Choroid plexus epithelial cell (primary cell): ENCODE measurements at regions not wholly inside any gene's neighbourhood (a gene's known extent, or its start where the extent isn't known, plus 50 kb on each side); places are given as distances from the start of the nearest gene placed in this dataset.

Experiments used
- DNase-seq: peaks from one replicate; pipeline ENCODE4 v3.0.0-alpha.2; 2010; ENCODE audit warnings: low read depth
- H3K4me3 ChIP-seq: 2 replicates; pipeline ENCODE4 v1.5.1; 2011; ENCODE audit warnings: low read depth, mild to moderate bottlenecking, control low read depth, low read length, moderate library complexity
- TF ChIP-seq, protein P1 (sequence below): conservative IDR thresholded peaks from 2 replicates; pipeline ENCODE4 v1.5.1; 2011; ENCODE audit warnings: low read depth, mild to moderate bottlenecking, control low read depth, inconsistent platforms, low read length, moderate library complexity

DNA sequence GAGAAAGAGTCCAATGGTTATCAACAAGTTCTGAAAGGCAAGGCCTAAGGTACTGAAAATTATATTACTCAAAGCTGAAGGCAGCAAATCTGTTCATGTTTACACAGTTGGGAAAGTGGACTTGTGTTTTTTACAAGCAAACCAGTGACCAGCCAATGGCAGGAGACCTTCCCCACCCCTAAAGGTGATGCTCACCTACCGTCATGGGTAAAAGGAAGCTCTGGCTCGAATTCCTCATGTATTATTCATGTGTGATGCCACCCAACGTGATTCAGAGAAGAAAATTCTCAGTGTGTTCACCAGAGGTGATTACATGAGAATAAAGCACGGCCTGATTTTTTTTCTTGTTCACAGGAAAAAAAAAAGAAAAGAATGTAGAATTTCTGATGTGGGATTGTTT lies 1161.2 kb upstream of the SEL1L start:
- H3K4me3 ChIP-seq: no peak overlapping the region
- TF ChIP-seq, protein P1, sequence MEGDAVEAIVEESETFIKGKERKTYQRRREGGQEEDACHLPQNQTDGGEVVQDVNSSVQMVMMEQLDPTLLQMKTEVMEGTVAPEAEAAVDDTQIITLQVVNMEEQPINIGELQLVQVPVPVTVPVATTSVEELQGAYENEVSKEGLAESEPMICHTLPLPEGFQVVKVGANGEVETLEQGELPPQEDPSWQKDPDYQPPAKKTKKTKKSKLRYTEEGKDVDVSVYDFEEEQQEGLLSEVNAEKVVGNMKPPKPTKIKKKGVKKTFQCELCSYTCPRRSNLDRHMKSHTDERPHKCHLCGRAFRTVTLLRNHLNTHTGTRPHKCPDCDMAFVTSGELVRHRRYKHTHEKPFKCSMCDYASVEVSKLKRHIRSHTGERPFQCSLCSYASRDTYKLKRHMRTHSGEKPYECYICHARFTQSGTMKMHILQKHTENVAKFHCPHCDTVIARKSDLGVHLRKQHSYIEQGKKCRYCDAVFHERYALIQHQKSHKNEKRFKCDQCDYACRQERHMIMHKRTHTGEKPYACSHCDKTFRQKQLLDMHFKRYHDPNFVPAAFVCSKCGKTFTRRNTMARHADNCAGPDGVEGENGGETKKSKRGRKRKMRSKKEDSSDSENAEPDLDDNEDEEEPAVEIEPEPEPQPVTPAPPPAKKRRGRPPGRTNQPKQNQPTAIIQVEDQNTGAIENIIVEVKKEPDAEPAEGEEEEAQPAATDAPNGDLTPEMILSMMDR: no peak
- DNase-seq: no peak

DNA sequence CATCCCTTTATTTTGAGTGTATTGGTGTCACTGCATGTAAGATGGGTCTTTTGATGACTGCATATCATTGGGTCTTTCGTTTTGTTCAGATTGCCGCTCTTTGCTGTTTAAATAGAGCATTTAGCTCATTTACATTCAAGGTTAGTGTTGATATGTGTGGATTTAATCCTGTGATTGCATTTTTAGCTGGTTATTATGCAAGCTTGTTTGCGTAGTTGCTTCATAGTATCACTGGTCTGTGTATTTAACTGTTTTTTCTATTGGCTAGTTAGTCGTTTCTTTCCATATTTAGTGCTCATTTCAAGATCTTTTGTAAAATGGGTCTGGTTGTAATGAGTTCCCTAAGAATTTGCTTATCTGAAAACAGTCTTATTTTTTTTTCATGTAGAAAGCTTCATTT lies 1170.6 kb upstream of the SEL1L start:
- TF ChIP-seq, protein P1: no peak
- H3K4me3 ChIP-seq: no peak overlapping the region
- no peak for DNase-seq

DNA sequence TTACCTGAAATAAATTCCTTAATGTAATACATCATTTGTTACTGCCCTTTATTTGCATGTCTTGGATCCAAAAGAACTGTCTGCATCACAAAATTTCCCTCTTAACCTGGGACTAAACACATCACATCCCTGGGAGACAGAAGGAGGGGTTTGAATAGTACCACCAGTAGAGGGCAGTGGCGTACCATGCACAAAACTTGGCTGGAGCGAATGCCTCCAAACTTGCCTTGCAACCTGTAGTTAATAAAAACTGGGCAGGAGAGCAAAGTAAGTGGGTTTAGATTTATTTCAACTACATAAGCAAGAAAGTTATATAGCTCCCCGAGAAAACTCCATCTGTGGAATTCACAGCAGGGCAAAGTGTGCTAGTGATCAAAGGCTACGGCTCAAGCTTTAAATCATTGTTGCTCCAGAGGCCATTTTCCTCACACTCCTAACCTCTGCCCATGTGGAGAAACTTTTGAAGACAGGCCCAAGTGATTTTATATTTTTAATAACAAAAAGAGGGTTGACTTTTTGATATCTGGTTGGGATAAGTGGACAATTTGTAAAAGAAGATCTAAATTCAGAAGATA lies 1176.7 kb upstream of the SEL1L start:
- peak; percentile 85 for DNase-seq
- TF ChIP-seq, protein P1: peak; percentile 95

DNA sequence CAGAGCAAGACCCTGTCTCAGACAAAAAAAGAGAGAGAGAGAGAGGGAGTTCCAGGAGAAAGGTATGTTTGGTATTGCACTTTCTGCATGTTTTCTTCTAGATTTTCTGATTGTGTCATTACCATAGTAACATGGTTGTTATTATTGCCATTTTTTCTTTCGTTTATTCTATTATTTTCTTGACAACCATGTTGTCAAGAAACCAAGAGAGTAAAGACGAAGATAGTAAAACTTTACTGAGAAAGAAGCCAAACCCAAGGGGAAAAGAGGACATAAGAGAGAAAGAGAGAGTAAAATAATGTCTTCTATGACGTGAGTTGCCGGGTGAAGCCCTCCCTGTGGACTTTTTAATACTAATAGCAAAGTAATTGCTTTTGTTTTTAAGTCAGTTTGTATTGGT lies 1186.0 kb upstream of the SEL1L start:
- TF ChIP-seq, protein P1: no peak
- no peak overlapping the region for H3K4me3 ChIP-seq
- DNase-seq: no peak

More for the DNA sequence above, 1176.7 kb upstream of the SEL1L start:
- no peak overlapping the region for H3K4me3 ChIP-seq

DNA sequence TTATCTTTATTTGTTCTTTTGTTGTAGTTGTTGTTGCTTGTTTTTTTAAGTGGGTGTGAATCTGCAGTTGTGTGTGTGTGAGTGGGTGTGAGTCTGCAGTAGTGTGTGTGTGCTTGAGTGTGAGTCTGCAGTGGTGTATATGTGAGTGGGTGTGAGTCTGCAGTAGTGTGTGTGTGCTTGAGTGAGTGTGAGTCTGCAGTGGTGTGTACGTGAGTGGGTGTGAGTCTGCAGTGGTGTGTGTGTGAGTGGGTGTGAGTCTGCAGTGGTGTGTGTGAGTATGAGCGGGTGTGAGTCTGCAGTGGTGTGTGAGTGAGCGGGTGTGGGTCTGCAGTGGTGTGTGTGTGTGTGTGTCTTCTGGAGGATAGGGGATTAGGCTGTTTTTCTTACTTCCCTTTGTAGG lies 1186.8 kb upstream of the SEL1L start:
- DNase-seq: no peak
- H3K4me3 ChIP-seq: no peak overlapping the region
- TF ChIP-seq, protein P1: no peak

DNA sequence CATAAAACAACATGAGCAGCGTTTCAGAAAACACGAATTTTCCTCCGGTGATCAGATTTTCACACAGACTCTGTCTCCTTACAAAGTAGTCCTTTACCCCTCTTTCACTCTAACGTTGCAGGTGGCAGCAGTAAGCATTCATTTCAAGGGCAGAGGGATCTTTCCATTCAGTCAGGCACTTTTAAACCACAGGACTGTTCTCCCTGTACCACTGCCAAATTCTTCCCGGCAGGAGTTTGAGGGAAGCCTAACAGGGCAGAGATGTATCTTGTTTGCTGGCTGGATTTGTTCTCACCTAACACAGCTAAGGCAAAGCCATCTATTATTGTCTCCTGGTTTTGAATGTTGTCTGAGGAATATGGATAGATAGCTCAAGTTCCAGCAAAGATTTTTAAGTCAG lies 1187.3 kb upstream of the SEL1L start:
- TF ChIP-seq, protein P1: no peak
- H3K4me3 ChIP-seq: no peak overlapping the region
- no peak for DNase-seq

DNA sequence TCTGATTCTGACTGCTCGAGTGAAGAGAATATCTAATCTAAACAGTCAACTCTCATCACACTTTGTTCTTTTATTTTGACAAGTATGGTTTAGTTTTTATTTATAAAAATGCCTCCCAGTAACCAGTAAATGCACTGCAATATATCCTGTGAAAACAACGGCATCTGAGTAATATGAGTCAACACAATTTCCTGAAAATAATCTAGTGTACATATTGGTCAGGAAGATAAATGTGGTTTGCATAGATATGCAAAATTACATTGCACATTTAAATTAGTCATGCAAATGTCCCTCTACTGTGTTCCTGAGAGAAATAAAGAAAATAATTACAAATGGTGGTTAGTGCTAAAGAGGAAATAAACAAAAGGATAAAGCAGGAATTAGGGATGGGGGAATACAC lies 1190.7 kb upstream of the SEL1L start:
- DNase-seq: no peak
- TF ChIP-seq, protein P1: no peak
- no peak overlapping the region for H3K4me3 ChIP-seq
